ENCODE measurements at regions not wholly inside any gene's neighbourhood (a gene's known extent, or its start where the extent isn't known, plus 50 kb on each side); places are given as distances from the start of the nearest gene placed in this dataset.
"Not testable (repeated sequence)": the region's sequence is repeated elsewhere in the genome, so short reads cannot be mapped to it uniquely, and the experiment has no call there.

GRCh38 chr22:10771744-10772143 lies 4756.2 kb upstream of the OR11H1 start:
- DNase-seq (ENCODE audit: insufficient read length, low spot score); FAIRE-seq: not testable (repeated sequence)

GRCh38 chr22:10773341-10773740 lies 4754.7 kb upstream of the OR11H1 start:
- DNase-seq (ENCODE audit: insufficient read length, low spot score); FAIRE-seq: not testable (repeated sequence)

DNA sequence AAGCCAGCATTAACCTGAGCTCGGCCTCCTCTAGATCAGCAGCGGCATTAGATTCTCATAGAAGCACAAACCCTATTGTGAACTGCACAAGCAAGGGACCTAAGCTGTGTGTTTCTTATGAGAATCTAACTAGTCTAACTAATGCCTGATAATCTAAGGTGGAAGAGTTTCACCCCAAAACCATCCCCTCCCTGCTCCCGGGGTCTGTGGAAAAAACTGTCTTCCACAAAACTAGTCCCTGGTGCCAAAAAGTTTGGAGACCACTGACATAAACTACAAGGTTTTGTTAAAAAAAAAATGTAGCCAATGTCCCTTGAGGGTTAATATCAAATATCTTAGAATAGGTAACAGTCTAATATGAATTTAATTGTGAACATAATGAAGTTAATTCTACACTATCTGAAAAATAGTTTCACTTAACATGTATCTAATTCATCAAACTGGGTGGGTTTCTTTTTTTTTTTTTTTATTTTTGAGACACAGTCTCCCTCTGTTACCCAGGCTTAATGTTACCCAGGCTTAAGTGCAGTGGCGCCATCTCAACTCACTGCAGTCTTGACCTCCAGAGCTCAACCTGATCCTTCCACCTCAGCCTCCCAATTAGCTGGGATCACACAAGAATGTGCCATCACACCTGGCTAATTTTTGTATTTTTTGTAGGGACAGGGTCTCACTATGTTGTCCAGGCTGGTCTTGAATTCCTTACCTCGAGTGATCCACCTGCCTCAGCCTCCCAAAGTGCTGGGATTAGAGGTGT lies 4752.2 kb upstream of the OR11H1 start:
- DNase-seq (ENCODE audit: insufficient read length, low spot score); FAIRE-seq: not testable (repeated sequence)

GRCh38 chr22:10776358-10776729 lies 4751.6 kb upstream of the OR11H1 start:
- not testable (repeated sequence) for FAIRE-seq; DNase-seq (ENCODE audit: insufficient read length, low spot score)

GRCh38 chr22:10777733-10778132 lies 4750.3 kb upstream of the OR11H1 start:
- not testable (repeated sequence) for FAIRE-seq; DNase-seq (ENCODE audit: insufficient read length, low spot score)

GRCh38 chr22:10778296-10778814 lies 4749.6 kb upstream of the OR11H1 start:
- DNase-seq (ENCODE audit: insufficient read length, low spot score) (no peak), FAIRE-seq (no peak)
- TF ChIP-seq CTCF (IDR thresholded peaks at IDR 0.05; ENCODE audit: insufficient read depth, missing control alignments), result no peak

- not testable (repeated sequence) for DNase-seq (ENCODE audit: insufficient read length, low spot score); FAIRE-seq
These were observed 4748.8 kb upstream of the OR11H1 start for GRCh38 chr22:10779200-10779599.

GRCh38 chr22:10780281-10780680 lies 4747.7 kb upstream of the OR11H1 start:
- DNase-seq (ENCODE audit: insufficient read length, low spot score) (no peak), FAIRE-seq (no peak)
- no peak for TF ChIP-seq CTCF (IDR thresholded peaks at IDR 0.05; ENCODE audit: insufficient read depth, missing control alignments)

DNA sequence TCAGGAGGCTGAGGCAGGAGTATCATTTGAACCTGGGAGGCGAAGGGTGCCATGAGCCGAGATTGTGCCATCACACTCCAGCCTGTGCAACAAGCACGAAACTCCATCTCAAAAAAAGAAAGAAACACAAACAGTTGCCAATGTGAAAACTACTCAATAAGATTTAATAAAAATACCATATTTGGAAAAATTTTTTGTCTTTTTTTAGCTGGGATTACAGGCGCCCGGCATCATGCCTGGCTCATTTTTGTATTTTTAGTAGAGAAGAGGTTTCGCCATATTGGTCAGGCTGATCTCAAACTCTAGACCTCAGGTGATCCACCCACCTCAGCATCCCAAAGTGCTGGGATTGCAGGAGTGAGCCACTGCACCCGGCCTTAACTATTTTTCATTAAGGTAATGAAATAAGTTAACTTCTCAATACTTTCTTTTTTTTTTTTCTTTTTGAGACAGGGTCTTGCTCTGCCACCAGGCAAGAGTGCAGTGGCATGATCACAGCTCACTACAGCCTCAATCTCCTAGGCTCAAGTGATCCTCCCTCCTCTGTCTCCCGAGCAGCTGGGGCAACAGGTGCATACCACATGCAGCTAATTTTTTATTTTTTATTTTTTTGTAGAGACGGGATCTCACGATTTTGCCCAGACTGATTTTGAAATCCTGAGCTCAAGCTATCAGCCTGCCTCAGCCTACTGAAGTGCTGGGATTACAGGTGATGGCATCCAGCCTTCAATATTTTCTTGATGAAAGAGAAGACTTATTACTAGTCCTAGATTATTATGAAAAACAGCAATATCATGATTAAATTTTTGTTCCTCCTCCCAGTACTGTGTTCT lies 4746.2 kb upstream of the OR11H1 start:
- FAIRE-seq (no peak), DNase-seq (ENCODE audit: insufficient read length, low spot score) (no peak)
- no peak for TF ChIP-seq CTCF (IDR thresholded peaks at IDR 0.05; ENCODE audit: insufficient read depth, missing control alignments)

Data from D721Med (cell line).